CD14-positive monocyte (primary cell): ENCODE measurements at regions not wholly inside any gene's neighbourhood (a gene's known extent, or its start where the extent isn't known, plus 50 kb on each side); places are given as distances from the start of the nearest gene placed in this dataset.

Experiments used
- DNase-seq, 3 donors: peaks; one replicate each; pipeline ENCODE4 v3.0.0-alpha.2; 2011 to 2022
- H2AFZ ChIP-seq: 2 replicates; pipeline ENCODE4 v1.6.0; 2012; ENCODE audit warnings: mild to moderate bottlenecking, low read depth, low read length, inconsistent platforms; ENCODE audit not compliant: insufficient read depth, poor library complexity, severe bottlenecking
- H3K27ac ChIP-seq, 2 donors: 1 replicate in 1 of 2; 2 replicates in 1 of 2; pipeline ENCODE4 v1.5.1; 2012 to 2013; ENCODE audit warnings: low read length in 2 of 2, control low read depth in 1 of 2, inconsistent platforms in 1 of 2, low read depth in 1 of 2, mild to moderate bottlenecking in 1 of 2
- H3K27me3 ChIP-seq, 2 donors: one replicate each; pipeline versions ENCODE4 v1.6.0 to v1.6.1; 2011 to 2013; ENCODE audit warnings: low read length in 2 of 2; ENCODE audit not compliant: control insufficient read depth in 2 of 2, insufficient read depth in 2 of 2
- H3K36me3 ChIP-seq, 2 donors: replicated peaks in 1 of 2; 1 replicate in 1 of 2; 2 replicates in 1 of 2; pipeline versions ENCODE4 v1.5.1 to v1.6.1; 2012 to 2013; ENCODE audit warnings: low read length in 2 of 2, control low read depth in 1 of 2, inconsistent platforms in 1 of 2, mild to moderate bottlenecking in 1 of 2; ENCODE audit not compliant: insufficient read depth in 2 of 2, control insufficient read depth in 1 of 2
- H3K4me1 ChIP-seq, 2 donors: 1 replicate in 1 of 2; 2 replicates in 1 of 2; pipeline versions ENCODE4 v1.5.1 to v1.6.1; 2012 to 2013; ENCODE audit warnings: low read length in 2 of 2, control low read depth in 1 of 2, inconsistent platforms in 1 of 2, mild to moderate bottlenecking in 1 of 2, moderate library complexity in 1 of 2; ENCODE audit not compliant: insufficient read depth in 2 of 2, control insufficient read depth in 1 of 2
- H3K4me2 ChIP-seq: replicated peaks from 2 replicates; pipeline ENCODE3; 2012; ENCODE audit warnings: low read length, moderate library complexity, mild to moderate bottlenecking; ENCODE audit not compliant: poor library complexity, severe bottlenecking; ENCODE audit errors: extremely low read depth
- H3K4me3 ChIP-seq, 3 experiments: fragments of 200-600 bp in 1 of 3; sonication (generic) in 1 of 3; replicated peaks in 1 of 3; 1 replicate in 2 of 3; 2 replicates in 1 of 3; pipeline ENCODE4 v1.5.1; 2011 to 2013; ENCODE audit warnings: low read length in 3 of 3, mild to moderate bottlenecking in 3 of 3, control low read depth in 2 of 3, low read depth in 2 of 3, inconsistent platforms in 1 of 3, moderate library complexity in 1 of 3
- H3K79me2 ChIP-seq: 2 replicates; pipeline ENCODE4 v1.6.0; 2012; ENCODE audit warnings: mild to moderate bottlenecking, control low read depth, inconsistent platforms, low read length, moderate library complexity; ENCODE audit not compliant: insufficient read depth
- H3K9ac ChIP-seq: 2 replicates; pipeline ENCODE4 v1.6.0; 2017; ENCODE audit warnings: low read length, mild to moderate bottlenecking; ENCODE audit not compliant: insufficient read depth, poor library complexity, severe bottlenecking
- H3K9me3 ChIP-seq, 2 donors: replicated peaks in 1 of 2; 1 replicate in 1 of 2; 2 replicates in 1 of 2; pipeline versions ENCODE4 v1.5.1 to v1.6.1; 2012 to 2013; ENCODE audit warnings: low read length in 2 of 2, control low read depth in 1 of 2; ENCODE audit not compliant: control insufficient read depth in 1 of 2, insufficient read depth in 1 of 2
- H4K20me1 ChIP-seq: 2 replicates; pipeline ENCODE4 v1.6.0; 2012; ENCODE audit warnings: mild to moderate bottlenecking, low read length, control low read depth, moderate library complexity; ENCODE audit not compliant: insufficient read depth
- H3K27ac Mint-ChIP-seq, 7 donors: one replicate each; pipeline ENCODE4 v1.8.0; 2020; ENCODE audit warnings: mild to moderate bottlenecking in 7 of 7, mixed read lengths in 7 of 7, moderate library complexity in 6 of 7, inconsistent platforms in 2 of 7
- H3K27me3 Mint-ChIP-seq, 3 donors: one replicate each; pipeline ENCODE4 v1.8.0; 2021 to 2022; ENCODE audit warnings: low read depth in 3 of 3, mild to moderate bottlenecking in 3 of 3, mixed read lengths in 3 of 3, moderate library complexity in 3 of 3, inconsistent platforms in 1 of 3
- H3K36me3 Mint-ChIP-seq, 2 donors: one replicate each; pipeline ENCODE4 v1.8.0; 2020; ENCODE audit warnings: mixed read lengths in 2 of 2, inconsistent platforms in 1 of 2, mild to moderate bottlenecking in 1 of 2
- H3K4me1 Mint-ChIP-seq: one replicate; pipeline ENCODE4 v1.8.0; 2020; ENCODE audit warnings: mild to moderate bottlenecking, mixed read lengths
- H3K4me3 Mint-ChIP-seq, 2 donors: one replicate each; pipeline ENCODE4 v1.8.0; 2020; ENCODE audit warnings: mild to moderate bottlenecking in 2 of 2, mixed read lengths in 2 of 2, moderate library complexity in 1 of 2
- H3K9me3 Mint-ChIP-seq, 7 donors: one replicate each; pipeline ENCODE4 v1.8.0; 2020 to 2022; ENCODE audit warnings: mixed read lengths in 7 of 7, mild to moderate bottlenecking in 6 of 7, moderate library complexity in 6 of 7, inconsistent platforms in 2 of 7
- CTCF ChIP-seq: fragments of 200-600 bp; IDR thresholded peaks from one replicate; pipeline ENCODE4 v1.8.0; 2022; ENCODE audit warnings: antibody characterized with exemption, mild to moderate bottlenecking
- WGBS: methylation state at CpG from one replicate; pipeline ENCODE4 v1.1.5; 2013; ENCODE audit warnings: missing lambda C conversion rate; ENCODE audit not compliant: insufficient coverage; 5-methylcytosine and 5-hydroxymethylcytosine counted together
- intact Hi-C, 2 donors: fragments of 100-400 bp; cut with micrococcal nuclease; formaldehyde crosslinking; loops; one replicate each; pipeline versions ENCODE4 v1.15.0 to v1.15.1; 2023

DNA sequence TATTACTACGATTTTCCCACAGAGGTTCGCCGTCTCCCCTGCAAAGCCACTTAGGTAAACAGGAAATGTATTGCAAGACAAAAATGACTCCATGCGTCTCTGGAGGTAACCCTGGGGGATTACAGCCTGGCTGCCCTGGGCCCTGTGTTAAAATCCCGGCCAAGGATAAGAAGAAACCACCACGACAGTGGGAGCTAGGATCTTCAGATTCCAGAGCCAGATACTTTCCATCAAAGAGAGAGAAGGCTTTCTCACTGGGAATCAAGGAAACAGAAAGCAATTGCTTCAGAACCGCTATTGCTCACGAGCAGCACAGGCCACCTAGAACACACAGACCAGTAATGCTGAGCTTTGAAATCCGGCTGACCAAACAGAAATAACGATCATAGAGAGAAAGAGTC is 97.9 kb upstream of the ZNF516 start:
- intact Hi-C loops, result loop anchor here (5.0 to 10.0 kb wide), 2 partner anchors 48 to 66 kb away; no protein-coding TSS in a partner anchor
- WGBS, result 53% methylated on average over 4 of the region's 10 CpGs
- Histone ChIP-seq H2AFZ (no peak overlapping the region), H3K79me2 (no peaks in the 10 kb centered on the region), H3K36me3 (no peaks in the 10 kb centered on the region), H3K27ac (no peak overlapping the region), H3K4me3 (no peak overlapping the region), H3K9me3 (no peaks in the 10 kb centered on the region), H3K9ac (no peak overlapping the region), H4K20me1 (no peaks in the 10 kb centered on the region), H3K27me3 (no peaks in the 10 kb centered on the region), H3K4me2 (no peak overlapping the region), H3K4me1 (peaks cover 25 to 31% of the 10 kb centered on the region in 2 donors)
- Mint-ChIP-seq H3K36me3 (no peaks in the 10 kb centered on the region), H3K4me3 (no peak overlapping the region), H3K27ac (no peak overlapping the region), H3K27me3 (peaks cover 0 to 4% (median 4%) of the 10 kb centered on the region in 3 donors), H3K9me3 (peaks cover 0 to 2% (median 0%) of the 10 kb centered on the region in 7 donors), H3K4me1 (peaks cover 34% of the 10 kb centered on the region)
- no peak for DNase-seq
- TF ChIP-seq CTCF, result no peak

DNA sequence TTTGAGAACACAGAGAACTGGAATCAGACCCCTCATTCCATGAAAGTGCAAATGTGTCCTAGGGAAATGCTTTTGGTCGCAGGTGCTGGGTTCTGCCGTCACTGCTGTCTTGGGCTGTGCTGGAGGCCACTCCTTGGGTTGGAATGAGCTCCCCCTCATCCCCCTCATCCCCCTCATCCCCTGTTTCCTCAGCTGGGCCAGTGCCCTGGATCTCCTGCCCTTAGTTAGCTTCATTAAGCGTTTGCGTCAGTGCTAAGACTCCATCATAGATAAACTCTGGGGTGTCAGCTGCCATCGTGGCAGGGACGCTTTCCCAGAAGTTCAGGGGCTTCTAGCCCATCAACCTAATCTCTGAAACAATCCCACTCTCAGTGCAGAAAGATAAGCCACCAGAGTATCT is 97.1 kb upstream of the ZNF516 start:
- Histone ChIP-seq H3K4me3 (no peak overlapping the region), H4K20me1 (no peaks in the 10 kb centered on the region), H3K9ac (no peak overlapping the region), H3K79me2 (no peaks in the 10 kb centered on the region), H2AFZ (no peak overlapping the region), H3K27ac (no peak overlapping the region), H3K4me1 (peaks cover 25 to 31% of the 10 kb centered on the region in 2 donors), H3K27me3 (no peaks in the 10 kb centered on the region), H3K9me3 (no peaks in the 10 kb centered on the region), H3K36me3 (no peaks in the 10 kb centered on the region), H3K4me2 (no peak overlapping the region)
- peaks cover 0 to 4% (median 4%) of the 10 kb centered on the region in 3 donors for H3K27me3 Mint-ChIP-seq
- peaks cover 34% of the 10 kb centered on the region for H3K4me1 Mint-ChIP-seq
- no peak overlapping the region for H3K4me3 Mint-ChIP-seq
- H3K27ac Mint-ChIP-seq, result no peak overlapping the region
- 90% methylated on average over 4 of the region's 6 CpGs for whole genome bisulfite sequencing
- DNase-seq, result no peak
- no peak for TF ChIP-seq CTCF
- H3K9me3 Mint-ChIP-seq, result peaks cover 0 to 2% (median 0%) of the 10 kb centered on the region in 7 donors
- intact Hi-C loops, result loop anchor here (5.0 to 10.0 kb wide), 2 partner anchors 47 to 65 kb away; no protein-coding TSS in a partner anchor
- H3K36me3 Mint-ChIP-seq, result no peaks in the 10 kb centered on the region
